K562 (cell line): ENCODE measurements at regions not wholly inside any gene's neighbourhood (a gene's known extent, or its start where the extent isn't known, plus 50 kb on each side); places are given as distances from the start of the nearest gene placed in this dataset.

Source experiments
- ATF7 ChIP-seq: fragments of 450-650 bp; IDR thresholded peaks from 2 replicates; pipeline ENCODE4 v1.7.1; 2014; ENCODE audit warnings: mild to moderate bottlenecking, moderate library complexity
- CTCF ChIP-seq, 3 experiments: IDR thresholded peaks in 2 of 3; conservative IDR thresholded peaks in 1 of 3; 2 replicates each; pipeline ENCODE4 v1.5.1; 2011 to 2012; ENCODE audit warnings: low read length in 3 of 3, mild to moderate bottlenecking in 3 of 3, control low read depth in 2 of 3, improper control_type of control experiment in 1 of 3, inconsistent platforms in 1 of 3, low read depth in 1 of 3, mixed read lengths in 1 of 3, moderate library complexity in 1 of 3; ENCODE audit not compliant: insufficient read depth in 2 of 3
- EP300 ChIP-seq: IDR thresholded peaks from 2 replicates; pipeline ENCODE4 v1.6.1; 2012; ENCODE audit warnings: low read length, improper control_type of control experiment
- FIP1L1 ChIP-seq: fragments of 200-400 bp; formaldehyde crosslinking; IDR thresholded peaks from 2 replicates; pipeline ENCODE4 v1.6.1; 2018; ENCODE audit warnings: mild to moderate bottlenecking, low read depth, low read length; ENCODE audit not compliant: poor library complexity, severe bottlenecking
- FOXA1 ChIP-seq: fragments of 450-650 bp; IDR thresholded peaks from 2 replicates; pipeline ENCODE4 v1.6.1; 2016; ENCODE audit warnings: mild to moderate bottlenecking, borderline replicate concordance
- MXI1 ChIP-seq: IDR thresholded peaks from 2 replicates; pipeline ENCODE4 v1.6.1; 2011; ENCODE audit warnings: low read depth, mild to moderate bottlenecking, improper control_type of control experiment, low read length
- POLR2A ChIP-seq: fragments of 450-650 bp; conservative IDR thresholded peaks from 2 replicates; pipeline ENCODE4 v1.6.1; 2016
- POLR2H ChIP-seq: IDR thresholded peaks from 2 replicates; pipeline ENCODE4 v1.6.1; 2016; ENCODE audit warnings: missing genetic modification characterization, low read depth, mild to moderate bottlenecking, control low read depth, missing compliant biosample characterization, moderate library complexity
- SFPQ ChIP-seq: fragments of 200-400 bp; formaldehyde crosslinking; IDR thresholded peaks from 2 replicates; pipeline ENCODE4 v1.6.1; 2017; ENCODE audit warnings: mild to moderate bottlenecking, low read depth, low read length, moderate library complexity
- STAT5B ChIP-seq: fragments of 250-450 bp; sonication (Bioruptor Pico); IDR thresholded peaks from 2 replicates; pipeline ENCODE4 v1.8.0; 2021; ENCODE audit warnings: mild to moderate bottlenecking, inconsistent platforms
- ZNF175 ChIP-seq: fragments of 200-800 bp; sonication (Bioruptor generic); IDR thresholded peaks from 2 replicates; pipeline ENCODE4 v1.6.1; 2016; ENCODE audit warnings: low read depth, mild to moderate bottlenecking, missing genetic modification characterization, missing compliant biosample characterization
- ZNF431 ChIP-seq: sonication (generic); formaldehyde crosslinking; IDR thresholded peaks from 2 replicates; pipeline ENCODE4 v1.8.0; 2022; ENCODE audit warnings: mild to moderate bottlenecking, missing genetic modification reagents
- TF ChIP-seq, protein P1 (sequence below), 2 experiments: IDR thresholded peaks in 1 of 2; conservative IDR thresholded peaks in 1 of 2; 2 replicates each; pipeline ENCODE4 v1.6.1; 2016; ENCODE audit warnings: low read depth in 2 of 2, mild to moderate bottlenecking in 1 of 2, missing compliant biosample characterization in 1 of 2, missing genetic modification characterization in 1 of 2, moderate library complexity in 1 of 2

GRCh38 chr7:32175099-32175498 lies 104.9 kb upstream of the PDE1C start:
- TF ChIP-seq FOXA1 (no peak), ATF7 (no peak), ZNF431 (CRISPR knock-in tag) (no peak), ZNF175 (no peak), CTCF (IDR thresholded peaks at IDR 0.05 in 2 of 3, conservative IDR thresholded peaks at IDR 0.05 in 1 of 3; ENCODE audit: insufficient read depth in 2 of 3, low read depth in 1 of 3, low read length in 3 of 3) (no peak), FIP1L1 (no peak), EP300 (no peak), POLR2A (no peak), STAT5B (no peak), POLR2H (tag) (no peak), SFPQ (no peak), MXI1 (no peak)
- TF ChIP-seq, protein P1, sequence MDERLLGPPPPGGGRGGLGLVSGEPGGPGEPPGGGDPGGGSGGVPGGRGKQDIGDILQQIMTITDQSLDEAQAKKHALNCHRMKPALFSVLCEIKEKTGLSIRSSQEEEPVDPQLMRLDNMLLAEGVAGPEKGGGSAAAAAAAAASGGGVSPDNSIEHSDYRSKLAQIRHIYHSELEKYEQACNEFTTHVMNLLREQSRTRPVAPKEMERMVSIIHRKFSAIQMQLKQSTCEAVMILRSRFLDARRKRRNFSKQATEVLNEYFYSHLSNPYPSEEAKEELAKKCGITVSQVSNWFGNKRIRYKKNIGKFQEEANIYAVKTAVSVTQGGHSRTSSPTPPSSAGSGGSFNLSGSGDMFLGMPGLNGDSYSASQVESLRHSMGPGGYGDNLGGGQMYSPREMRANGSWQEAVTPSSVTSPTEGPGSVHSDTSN (CRISPR knock-in tag; IDR thresholded peaks at IDR 0.05; ENCODE audit: low read depth) = no peak
- TF ChIP-seq, protein P1 (tag; conservative IDR thresholded peaks at IDR 0.05; ENCODE audit: low read depth) = no peak
